ENCODE measurements at regions not wholly inside any gene's neighbourhood (a gene's known extent, or its start where the extent isn't known, plus 50 kb on each side); places are given as distances from the start of the nearest gene placed in this dataset.
"Not testable (repeated sequence)": the region's sequence is repeated elsewhere in the genome, so short reads cannot be mapped to it uniquely, and the experiment has no call there.

DNA sequence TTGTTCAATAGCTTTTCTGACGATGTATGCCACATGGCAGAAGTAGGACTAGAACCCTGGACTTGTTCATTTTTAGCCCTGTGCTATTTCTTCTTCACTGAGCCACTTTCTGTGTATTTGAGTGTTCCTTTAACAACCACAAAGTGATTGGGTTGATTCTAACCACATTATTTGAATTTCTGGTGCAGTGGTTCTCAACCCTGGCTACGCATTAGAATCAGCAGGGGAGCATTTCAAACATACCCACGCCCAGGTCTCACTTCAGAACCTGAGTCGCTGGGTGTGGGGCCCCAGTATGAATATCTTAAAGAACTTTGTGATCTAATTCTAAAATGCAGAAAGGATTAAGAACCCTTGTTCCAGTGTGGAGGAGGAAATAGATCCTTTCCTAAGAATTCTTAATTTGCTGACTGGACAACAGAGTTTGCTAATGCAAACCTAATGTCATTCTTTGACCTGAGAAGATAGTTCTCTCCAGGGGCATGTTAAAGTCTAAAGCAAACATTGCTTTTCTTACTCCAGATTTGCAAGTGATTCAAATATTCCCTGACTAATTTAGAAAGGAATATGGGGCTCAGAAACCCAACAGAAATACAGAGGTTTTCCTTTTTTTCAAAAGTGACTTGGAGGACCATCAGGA, 75.4 kb upstream of the GDNF start:
- Histone ChIP-seq H3K27me3 (replicated peaks; ENCODE audit: insufficient read depth) (peaks cover 71% of the 10 kb centered on the region), H3K4me3 (no peak overlapping the region), H3K9ac (no peak overlapping the region), H3K9me2 (ENCODE audit: insufficient read depth) (no peaks in the 10 kb centered on the region), H3K4me1 (ENCODE audit: insufficient read depth) (no peaks in the 10 kb centered on the region), H4K20me1 (ENCODE audit: insufficient read depth) (no peaks in the 10 kb centered on the region), H3K27ac (no peak overlapping the region), H2AFZ (no peak overlapping the region), H3K9me3 (ENCODE audit: low read depth) (no peaks in the 10 kb centered on the region), H3K4me2 (ENCODE audit: unreplicated experiment) (no peak overlapping the region), H3K36me3 (ENCODE audit: low read depth) (no peaks in the 10 kb centered on the region), H3F3A (ENCODE audit: insufficient read depth) (no peaks in the 10 kb centered on the region), H3K79me2 (ENCODE audit: insufficient read depth) (no peaks in the 10 kb centered on the region)
- no peak for DNase-seq
- in situ Hi-C loops (cut with MboI) = no loop called here
- WGBS, 2 experiments (ENCODE audit: low coverage in 1 of 2, low lambda C conversion rate in 2 of 2, missing lambda C conversion rate in 2 of 2) = 68 to 74% methylated on average over 4 of the region's 4 CpGs
- peak; percentile 50 for TF ChIP-seq EZH2 (IDR thresholded peaks at IDR 0.05; ENCODE audit: insufficient read depth, poor library complexity, severe bottlenecking)
- TF ChIP-seq EZH2phosphoT487 (IDR thresholded peaks at IDR 0.05; ENCODE audit: insufficient read depth, low read depth) = no peak

DNA sequence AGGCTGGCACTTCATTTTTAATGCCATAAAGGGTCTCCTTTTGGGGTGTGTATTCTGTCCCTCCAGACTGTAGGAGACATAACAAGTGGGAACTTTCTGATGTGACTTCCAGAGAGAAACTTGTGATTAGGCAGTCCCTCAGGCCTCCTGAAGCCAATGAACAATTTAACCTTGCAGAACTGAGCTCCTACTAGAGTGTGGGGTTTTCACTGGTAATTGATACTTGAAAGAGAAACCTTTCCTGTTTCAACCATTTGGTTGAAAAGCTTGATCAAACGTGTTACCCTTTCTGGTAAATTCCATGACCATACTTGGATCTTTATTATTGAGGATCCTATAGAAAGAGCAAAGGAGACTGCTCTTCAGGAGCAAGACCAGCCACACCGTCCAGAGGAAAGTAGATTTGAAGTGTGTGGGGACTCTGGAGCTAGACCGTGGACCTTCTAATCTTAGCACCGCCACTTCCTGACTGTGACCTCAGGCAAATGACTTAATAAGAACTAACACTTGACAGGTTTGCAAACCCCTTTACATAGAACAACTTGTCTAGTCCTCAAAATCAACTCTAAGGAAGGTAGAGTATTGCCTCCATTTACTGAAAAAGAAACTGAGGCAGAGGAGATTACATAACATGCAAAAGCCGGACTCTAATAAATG, 69.9 kb upstream of the GDNF start:
- H3K4me1 ChIP-seq (ENCODE audit: insufficient read depth); H3K27ac ChIP-seq; H3K36me3 ChIP-seq (ENCODE audit: low read depth); H3K79me2 ChIP-seq (ENCODE audit: insufficient read depth); in situ Hi-C loops (cut with MboI); H3K9ac ChIP-seq; H3K9me2 ChIP-seq (ENCODE audit: insufficient read depth); H3K4me3 ChIP-seq; DNase-seq; H4K20me1 ChIP-seq (ENCODE audit: insufficient read depth); H3F3A ChIP-seq (ENCODE audit: insufficient read depth); H3K4me2 ChIP-seq (ENCODE audit: unreplicated experiment); H2AFZ ChIP-seq; H3K9me3 ChIP-seq (ENCODE audit: low read depth): not testable (repeated sequence)
- peaks cover 49% of the 10 kb centered on the region for H3K27me3 ChIP-seq (replicated peaks; ENCODE audit: insufficient read depth)
- 47 to 50% methylated on average over 4 of the region's 5 CpGs for WGBS, 2 experiments (ENCODE audit: low coverage in 1 of 2, low lambda C conversion rate in 2 of 2, missing lambda C conversion rate in 2 of 2)

DNA sequence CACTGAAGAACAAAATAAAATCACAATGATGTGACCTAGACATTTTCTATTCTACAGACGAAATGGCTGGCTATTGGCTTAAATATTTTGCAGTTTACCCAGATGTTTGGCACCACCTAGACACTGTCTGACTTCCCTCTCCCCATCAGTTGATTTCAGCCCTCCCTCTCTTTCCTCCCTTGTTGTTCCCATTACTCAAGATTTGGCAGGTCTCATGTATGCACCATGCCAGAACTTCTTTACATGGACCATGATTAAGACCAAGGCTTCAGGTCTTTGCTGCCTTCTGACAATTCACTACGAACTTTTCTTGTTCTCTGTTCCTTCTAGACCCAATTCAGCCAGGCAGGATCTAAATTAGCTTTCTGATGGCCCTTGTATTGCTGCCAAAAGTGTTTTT, 66.6 kb upstream of the GDNF start:
- no peak overlapping the region for H3K4me2 ChIP-seq (ENCODE audit: unreplicated experiment)
- H2AFZ ChIP-seq = no peak overlapping the region
- no peak overlapping the region for H3K4me3 ChIP-seq
- no peaks in the 10 kb centered on the region for H4K20me1 ChIP-seq (ENCODE audit: insufficient read depth)
- H3K27ac ChIP-seq = no peak overlapping the region
- TF ChIP-seq EZH2phosphoT487 (IDR thresholded peaks at IDR 0.05; ENCODE audit: insufficient read depth, low read depth) (no peak), EZH2 (IDR thresholded peaks at IDR 0.05; ENCODE audit: insufficient read depth, poor library complexity, severe bottlenecking) (no peak)
- H3K36me3 ChIP-seq (ENCODE audit: low read depth) = no peaks in the 10 kb centered on the region
- no peaks in the 10 kb centered on the region for H3K4me1 ChIP-seq (ENCODE audit: insufficient read depth)
- H3K27me3 ChIP-seq (replicated peaks; ENCODE audit: insufficient read depth) = peaks cover 33% of the 10 kb centered on the region
- H3K9ac ChIP-seq = no peak overlapping the region
- no peaks in the 10 kb centered on the region for H3K9me2 ChIP-seq (ENCODE audit: insufficient read depth)
- H3K9me3 ChIP-seq (ENCODE audit: low read depth) = no peaks in the 10 kb centered on the region
- WGBS, 2 experiments (ENCODE audit: low coverage in 1 of 2, low lambda C conversion rate in 2 of 2, missing lambda C conversion rate in 2 of 2) = 11 to 13% methylated on average over 2 of the region's 2 CpGs
- DNase-seq = no peak
- in situ Hi-C loops (cut with MboI) = no loop called here
- no peaks in the 10 kb centered on the region for H3K79me2 ChIP-seq (ENCODE audit: insufficient read depth)
- no peaks in the 10 kb centered on the region for H3F3A ChIP-seq (ENCODE audit: insufficient read depth)

DNA sequence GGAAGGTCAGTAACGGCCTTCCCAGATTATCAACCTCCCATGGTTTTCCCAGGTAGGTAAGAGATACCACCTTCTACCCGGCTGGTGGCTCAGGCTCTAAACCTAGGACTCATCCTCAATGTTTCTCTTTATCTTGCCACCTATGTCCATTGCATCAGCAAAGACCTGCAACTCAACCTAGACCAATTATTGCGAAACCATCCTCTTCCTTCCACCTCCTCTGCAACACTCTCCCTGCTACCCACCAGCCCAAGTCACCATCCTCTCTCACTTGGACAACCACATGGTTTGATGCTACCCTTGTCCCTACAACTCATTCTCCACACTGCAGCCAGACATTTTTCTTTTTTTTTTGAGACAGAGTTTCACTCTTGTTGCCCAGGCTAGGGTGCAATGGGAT, 65.4 kb upstream of the GDNF start:
- Histone ChIP-seq H3K4me2 (ENCODE audit: unreplicated experiment) (no peak overlapping the region), H3K9me2 (ENCODE audit: insufficient read depth) (no peaks in the 10 kb centered on the region), H3K4me3 (no peak overlapping the region), H3K9ac (no peak overlapping the region), H2AFZ (no peak overlapping the region), H3F3A (ENCODE audit: insufficient read depth) (no peaks in the 10 kb centered on the region), H3K36me3 (ENCODE audit: low read depth) (no peaks in the 10 kb centered on the region), H3K27ac (no peak overlapping the region), H4K20me1 (ENCODE audit: insufficient read depth) (no peaks in the 10 kb centered on the region), H3K9me3 (ENCODE audit: low read depth) (no peaks in the 10 kb centered on the region), H3K79me2 (ENCODE audit: insufficient read depth) (no peaks in the 10 kb centered on the region), H3K4me1 (ENCODE audit: insufficient read depth) (no peaks in the 10 kb centered on the region), H3K27me3 (replicated peaks; ENCODE audit: insufficient read depth) (peaks cover 23% of the 10 kb centered on the region)
- TF ChIP-seq EZH2phosphoT487 (IDR thresholded peaks at IDR 0.05; ENCODE audit: insufficient read depth, low read depth) (no peak), EZH2 (IDR thresholded peaks at IDR 0.05; ENCODE audit: insufficient read depth, poor library complexity, severe bottlenecking) (no peak)
- in situ Hi-C loops (cut with MboI) = no loop called here
- WGBS, 2 experiments (ENCODE audit: low coverage in 1 of 2, low lambda C conversion rate in 2 of 2, missing lambda C conversion rate in 2 of 2) = 61 to 65% methylated on average over 3 of the region's 3 CpGs
- no peak for DNase-seq

All from GM23248 (cell line).